ENCODE measurements at regions not wholly inside any gene's neighbourhood (a gene's known extent, or its start where the extent isn't known, plus 50 kb on each side); places are given as distances from the start of the nearest gene placed in this dataset.
"Not testable (repeated sequence)": the region's sequence is repeated elsewhere in the genome, so short reads cannot be mapped to it uniquely, and the experiment has no call there.

DNA sequence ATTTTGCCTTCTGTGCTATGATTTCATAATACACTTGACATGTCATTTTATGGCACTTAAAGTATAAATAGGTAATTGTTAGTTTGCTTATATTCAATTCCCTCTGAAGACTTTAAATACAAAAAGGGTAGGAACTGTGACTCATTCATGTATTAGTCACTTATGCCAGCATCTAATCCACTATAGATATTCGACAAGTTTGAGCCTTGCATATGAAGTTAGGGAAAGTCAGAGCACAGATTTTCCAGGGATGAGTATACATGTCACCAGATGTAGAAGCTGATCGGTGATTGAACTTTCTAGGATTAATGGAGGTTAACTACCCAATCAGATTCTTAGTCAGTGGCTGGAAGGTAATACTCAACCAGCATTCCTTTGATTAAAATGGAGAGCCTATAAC is 1321.5 kb downstream of the XPNPEP1 start:
- no peak overlapping the region for H3K4me3 Mint-ChIP-seq
- DNase-seq: no peak
- H3K4me1 Mint-ChIP-seq: no peaks in the 10 kb centered on the region
- CTCF ChIA-PET: no interaction called here
- no peak overlapping the region for H3K27ac Mint-ChIP-seq
- no peaks in the 10 kb centered on the region for H3K36me3 Mint-ChIP-seq
- no peaks in the 10 kb centered on the region for H3K27me3 Mint-ChIP-seq
- peaks cover 1% of the 10 kb centered on the region for H3K9me3 Mint-ChIP-seq

DNA sequence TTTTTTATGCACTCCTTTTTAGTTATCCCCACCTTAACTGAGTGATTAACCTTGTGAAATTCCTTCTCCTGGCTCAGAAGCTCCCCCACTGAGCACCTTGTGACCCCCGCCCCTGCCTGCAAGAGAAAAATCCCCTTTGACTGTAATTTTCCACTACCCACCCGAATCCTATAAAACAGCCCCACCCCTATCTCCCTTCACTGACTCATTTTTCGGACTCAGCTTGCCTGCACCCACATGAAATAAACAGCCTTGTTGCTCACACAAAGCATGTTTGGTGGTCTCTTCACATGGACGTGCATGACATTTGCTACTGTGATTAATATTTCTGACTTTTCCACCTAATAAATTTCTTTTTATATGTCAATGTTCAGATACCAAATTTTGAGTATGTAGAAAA is 1322.8 kb downstream of the XPNPEP1 start:
- not testable (repeated sequence) for H3K36me3 Mint-ChIP-seq

DNA sequence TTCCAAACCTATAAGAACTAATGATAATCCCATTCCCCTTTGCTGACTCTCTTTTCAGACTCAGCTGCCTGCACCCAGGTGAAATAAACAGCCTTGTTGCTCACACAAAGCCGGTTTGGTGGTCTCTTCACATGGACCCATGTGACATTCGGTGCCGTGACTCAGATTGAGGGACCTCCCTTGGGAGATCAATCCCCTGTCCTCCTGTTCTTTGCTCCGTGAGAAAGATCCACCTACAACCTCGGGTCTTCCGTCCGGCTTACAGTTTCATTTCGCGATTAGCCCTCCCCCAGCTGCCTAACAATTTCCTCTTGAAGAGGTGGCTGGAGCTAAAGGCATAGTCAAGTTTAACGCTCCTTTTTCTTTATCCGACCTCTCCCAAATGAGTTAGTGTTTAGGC is 1324.0 kb downstream of the XPNPEP1 start:
- CTCF ChIA-PET: not testable (repeated sequence)

More for the DNA sequence above, 1322.8 kb downstream of the XPNPEP1 start:
- H3K27ac Mint-ChIP-seq, CTCF ChIA-PET, DNase-seq, H3K4me1 Mint-ChIP-seq, H3K4me3 Mint-ChIP-seq, H3K27me3 Mint-ChIP-seq, H3K9me3 Mint-ChIP-seq: not testable (repeated sequence)

DNA sequence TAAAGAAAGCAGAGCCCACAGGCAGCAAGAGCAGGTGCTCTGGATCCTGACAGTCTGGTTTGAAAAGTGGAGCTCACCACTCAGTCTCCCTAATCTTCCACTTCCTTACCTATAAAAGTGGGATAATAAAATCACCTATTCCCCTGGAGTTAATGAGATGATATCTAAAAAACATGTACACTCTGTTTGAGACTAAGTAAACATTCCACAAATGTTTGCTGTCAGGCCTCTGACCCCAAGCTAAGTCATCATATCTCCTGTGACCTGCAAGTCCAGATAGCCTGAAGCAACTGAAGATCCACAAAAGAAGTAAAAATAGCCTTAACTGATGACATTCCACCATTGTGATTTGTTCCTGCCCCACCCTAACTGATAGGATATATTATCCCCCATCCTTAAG is 1324.5 kb downstream of the XPNPEP1 start:
- Mint-ChIP-seq H3K27ac (no peak overlapping the region), H3K9me3 (peaks cover 1% of the 10 kb centered on the region)
- no peak for DNase-seq

More for the DNA sequence above, 1324.0 kb downstream of the XPNPEP1 start:
- not testable (repeated sequence) for H3K9me3 Mint-ChIP-seq, H3K27ac Mint-ChIP-seq, DNase-seq, H3K36me3 Mint-ChIP-seq, H3K4me3 Mint-ChIP-seq, H3K4me1 Mint-ChIP-seq, H3K27me3 Mint-ChIP-seq

DNA sequence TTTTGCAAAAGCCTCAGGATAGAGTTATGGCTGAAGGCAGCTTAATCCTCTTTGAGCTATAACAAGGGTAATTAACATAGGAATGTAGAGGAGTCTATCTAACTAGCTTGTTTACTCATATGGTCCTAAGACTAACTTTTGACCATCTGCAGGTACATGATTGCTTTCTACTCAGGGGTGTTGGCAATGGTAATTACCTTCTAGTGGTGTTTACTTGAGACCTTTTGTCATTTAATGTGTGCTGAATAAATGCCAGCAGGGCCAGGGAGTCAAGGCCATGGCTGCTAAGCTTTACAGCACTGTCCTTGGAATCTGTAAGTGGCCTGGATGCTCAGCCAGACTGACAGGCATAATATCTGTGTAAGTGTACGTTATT is 1325.0 kb downstream of the XPNPEP1 start:
- Mint-ChIP-seq H3K27ac (no peak overlapping the region), H3K4me1 (no peaks in the 10 kb centered on the region), H3K4me3 (no peak overlapping the region), H3K27me3 (no peaks in the 10 kb centered on the region), H3K36me3 (no peaks in the 10 kb centered on the region), H3K9me3 (peaks cover 1% of the 10 kb centered on the region)
- CTCF ChIA-PET: no interaction called here
- DNase-seq: no peak

More for the DNA sequence above, 1324.5 kb downstream of the XPNPEP1 start:
- no peaks in the 10 kb centered on the region for H3K36me3 Mint-ChIP-seq
- CTCF ChIA-PET: no interaction called here
- no peaks in the 10 kb centered on the region for H3K27me3 Mint-ChIP-seq
- no peaks in the 10 kb centered on the region for H3K4me1 Mint-ChIP-seq
- no peak overlapping the region for H3K4me3 Mint-ChIP-seq

DNA sequence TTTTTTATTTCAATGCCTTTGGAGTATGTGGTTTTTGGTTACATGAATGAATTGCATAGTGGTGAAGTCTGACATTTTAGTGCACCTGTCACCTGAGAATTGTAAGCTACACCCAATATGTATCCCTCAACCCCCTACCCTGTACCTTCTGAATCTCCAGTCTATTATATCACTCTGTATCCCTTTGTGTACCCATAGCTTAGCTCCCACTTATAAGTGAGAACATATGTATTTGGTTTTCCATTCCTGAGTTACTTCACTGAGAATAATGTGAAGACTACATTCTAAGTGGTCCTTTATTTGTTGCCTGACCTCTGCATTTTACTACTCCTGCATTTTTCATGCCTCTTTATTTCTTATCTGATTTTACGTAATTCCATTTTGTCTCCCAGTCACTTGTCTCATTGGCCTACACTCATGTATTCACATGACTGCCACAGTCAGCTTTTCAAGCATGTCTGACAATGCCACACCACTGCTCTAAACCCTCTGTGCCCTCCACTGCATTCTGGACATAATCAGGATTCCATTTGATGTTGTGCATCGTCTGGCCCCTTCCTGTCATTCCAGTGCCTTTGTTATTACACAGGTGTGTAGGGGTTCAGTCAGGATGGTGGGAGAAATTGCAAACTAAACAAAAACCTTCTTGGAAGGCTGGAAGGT is 1325.5 kb downstream of the XPNPEP1 start:
- Mint-ChIP-seq H3K9me3 (peaks cover 1% of the 10 kb centered on the region), H3K27me3 (no peaks in the 10 kb centered on the region), H3K27ac (no peak overlapping the region), H3K36me3 (no peaks in the 10 kb centered on the region), H3K4me3 (no peak overlapping the region), H3K4me1 (no peaks in the 10 kb centered on the region)
- no peak for DNase-seq
- CTCF ChIA-PET: interaction anchor here (0.6 kb wide), 1 partner anchor 312 kb away, joined by 3 read pairs; no protein-coding TSS in a partner anchor

DNA sequence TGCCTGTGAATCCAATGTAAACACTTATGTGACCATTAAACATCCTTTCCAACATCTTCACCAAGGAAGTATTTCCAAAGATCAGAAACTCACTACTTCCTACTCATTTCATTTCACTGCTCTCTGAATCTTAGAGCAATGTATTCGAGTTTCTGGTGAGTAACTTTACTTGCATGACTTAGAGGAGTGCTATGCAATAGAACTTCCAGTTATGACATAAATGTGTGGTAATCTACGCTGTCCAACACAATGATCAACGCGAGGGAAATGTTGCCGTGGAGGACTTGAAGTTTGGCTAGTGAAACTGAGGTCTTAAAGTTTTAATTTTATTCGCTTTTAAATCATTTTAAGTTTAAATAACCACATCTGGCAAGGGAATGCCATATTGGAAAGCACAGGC is 1326.3 kb downstream of the XPNPEP1 start:
- DNase-seq: no peak
- Mint-ChIP-seq H3K27ac (no peak overlapping the region), H3K36me3 (no peaks in the 10 kb centered on the region), H3K27me3 (no peaks in the 10 kb centered on the region), H3K9me3 (peaks cover 1% of the 10 kb centered on the region), H3K4me3 (no peak overlapping the region), H3K4me1 (no peaks in the 10 kb centered on the region)
- CTCF ChIA-PET: no interaction called here

DNA sequence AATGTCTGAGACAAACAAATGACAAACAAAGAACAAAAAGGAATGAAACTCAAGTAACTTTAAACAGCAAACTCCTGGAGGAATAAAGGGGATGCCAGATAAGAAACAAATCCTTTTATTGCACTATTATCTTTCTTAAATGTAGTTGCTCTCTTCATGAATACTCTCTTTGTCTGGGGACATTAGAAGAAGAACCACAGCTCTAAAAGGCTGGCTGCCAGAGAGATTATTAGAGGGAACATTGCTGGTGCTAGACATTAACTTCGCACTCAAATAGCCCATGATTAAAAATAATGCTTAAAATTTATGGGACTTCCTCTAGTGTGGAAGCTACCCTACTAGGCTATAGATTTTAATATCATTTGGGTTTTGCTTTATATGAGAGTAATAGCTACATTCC is 1330.4 kb downstream of the XPNPEP1 start:
- DNase-seq: no peak
- H3K9me3 Mint-ChIP-seq: no peaks in the 10 kb centered on the region
- H3K4me3 Mint-ChIP-seq: no peak overlapping the region
- H3K27me3 Mint-ChIP-seq: no peaks in the 10 kb centered on the region
- CTCF ChIA-PET: no interaction called here
- no peak overlapping the region for H3K27ac Mint-ChIP-seq
- no peaks in the 10 kb centered on the region for H3K36me3 Mint-ChIP-seq
- no peaks in the 10 kb centered on the region for H3K4me1 Mint-ChIP-seq

DNA sequence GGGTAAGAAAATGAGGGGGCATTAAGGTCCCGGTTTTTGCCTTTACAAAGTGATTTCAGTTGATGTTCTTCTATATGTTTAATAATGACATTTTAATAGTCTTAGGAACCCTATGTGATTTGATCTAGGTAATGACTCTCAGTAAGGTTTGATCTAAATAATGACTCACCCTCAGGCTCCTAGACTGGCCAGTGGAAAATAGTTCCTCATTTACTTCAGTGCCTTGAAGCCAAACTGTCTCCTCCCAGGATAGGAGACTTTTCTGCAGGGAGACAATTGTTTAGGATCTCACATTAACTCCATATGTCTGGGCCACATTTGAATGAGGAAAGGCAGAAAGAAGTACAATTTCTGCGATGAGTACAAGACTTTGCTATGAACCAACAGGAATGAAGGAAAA is 1331.9 kb downstream of the XPNPEP1 start:
- Mint-ChIP-seq H3K27me3 (no peaks in the 10 kb centered on the region), H3K4me3 (no peak overlapping the region), H3K4me1 (no peaks in the 10 kb centered on the region), H3K27ac (no peak overlapping the region), H3K36me3 (no peaks in the 10 kb centered on the region), H3K9me3 (no peaks in the 10 kb centered on the region)
- no peak for DNase-seq
- CTCF ChIA-PET: no interaction called here

DNA sequence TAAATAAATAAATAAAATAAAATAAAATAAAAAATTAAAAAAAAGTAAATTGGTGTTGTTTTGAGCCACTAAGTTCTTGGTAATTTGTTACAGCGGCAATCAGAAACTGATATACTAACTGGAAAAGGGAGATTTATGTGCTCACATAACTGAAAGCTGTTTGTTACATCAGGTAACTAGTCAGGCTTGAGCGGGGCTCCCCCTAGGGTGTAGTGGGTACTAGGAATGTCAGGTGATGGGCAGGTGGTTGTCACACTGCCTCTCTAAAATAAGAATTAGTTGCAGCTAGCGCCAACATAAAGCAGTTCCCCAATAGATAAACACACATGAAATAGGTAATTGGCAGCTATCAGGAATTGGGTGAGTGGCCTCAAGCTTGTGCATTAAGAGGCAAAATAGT is 1336.9 kb downstream of the XPNPEP1 start:
- H3K36me3 Mint-ChIP-seq: no peaks in the 10 kb centered on the region
- DNase-seq: no peak
- no peaks in the 10 kb centered on the region for H3K4me1 Mint-ChIP-seq
- no peaks in the 10 kb centered on the region for H3K27me3 Mint-ChIP-seq
- peaks cover 3% of the 10 kb centered on the region for H3K9me3 Mint-ChIP-seq
- no peak overlapping the region for H3K27ac Mint-ChIP-seq
- H3K4me3 Mint-ChIP-seq: no peak overlapping the region
- CTCF ChIA-PET: no interaction called here

DNA sequence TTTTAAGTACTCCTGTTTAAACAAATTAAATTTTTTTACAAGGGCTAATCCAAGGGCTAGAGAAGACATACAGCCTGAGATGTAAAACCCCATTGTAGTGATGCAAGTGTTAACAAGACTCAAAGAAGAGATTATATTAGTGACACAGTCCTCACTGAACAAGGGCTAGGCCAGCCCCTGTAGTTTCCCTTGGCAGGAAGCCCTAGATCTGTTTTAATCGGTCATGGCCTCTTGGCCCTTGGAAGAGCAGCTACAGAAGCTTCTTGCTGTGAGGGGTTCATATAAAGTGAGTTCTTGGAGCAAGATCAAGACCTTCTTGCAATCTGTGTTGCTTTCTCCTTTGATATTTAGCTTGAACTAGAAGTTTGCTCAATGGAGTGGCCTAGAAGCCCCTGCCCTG is 1339.4 kb downstream of the XPNPEP1 start:
- H3K27me3 Mint-ChIP-seq: no peaks in the 10 kb centered on the region

DNA sequence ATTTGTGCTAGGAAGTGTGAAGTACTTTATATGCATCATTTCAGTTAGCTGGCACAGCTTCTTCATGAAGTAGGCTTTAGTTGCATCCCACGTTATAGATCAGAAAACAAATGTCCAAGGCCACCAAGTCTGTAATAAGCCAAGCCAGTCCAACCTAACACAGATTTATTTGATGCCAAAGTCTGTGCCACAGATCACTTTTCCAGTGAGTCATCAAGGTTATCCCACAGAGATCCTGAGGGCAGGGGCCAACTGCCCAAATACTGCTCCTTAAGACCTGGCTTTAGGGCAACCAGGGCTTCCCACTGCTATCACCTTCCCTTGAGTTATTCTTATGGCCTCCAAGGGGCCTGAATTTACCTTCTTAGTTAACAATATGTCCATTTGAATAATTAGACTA is 1340.4 kb downstream of the XPNPEP1 start:
- no peaks in the 10 kb centered on the region for H3K4me1 Mint-ChIP-seq
- peaks cover 7% of the 10 kb centered on the region for H3K9me3 Mint-ChIP-seq
- H3K4me3 Mint-ChIP-seq: no peak overlapping the region
- no peak for DNase-seq
- CTCF ChIA-PET: no interaction called here
- no peaks in the 10 kb centered on the region for H3K36me3 Mint-ChIP-seq
- no peak overlapping the region for H3K27ac Mint-ChIP-seq
- H3K27me3 Mint-ChIP-seq: no peaks in the 10 kb centered on the region

More for the DNA sequence above, 1339.4 kb downstream of the XPNPEP1 start:
- Mint-ChIP-seq H3K36me3 (no peaks in the 10 kb centered on the region), H3K4me3 (no peak overlapping the region), H3K4me1 (no peaks in the 10 kb centered on the region), H3K9me3 (peaks cover 5% of the 10 kb centered on the region), H3K27ac (no peak overlapping the region)
- no peak for DNase-seq
- CTCF ChIA-PET: no interaction called here

DNA sequence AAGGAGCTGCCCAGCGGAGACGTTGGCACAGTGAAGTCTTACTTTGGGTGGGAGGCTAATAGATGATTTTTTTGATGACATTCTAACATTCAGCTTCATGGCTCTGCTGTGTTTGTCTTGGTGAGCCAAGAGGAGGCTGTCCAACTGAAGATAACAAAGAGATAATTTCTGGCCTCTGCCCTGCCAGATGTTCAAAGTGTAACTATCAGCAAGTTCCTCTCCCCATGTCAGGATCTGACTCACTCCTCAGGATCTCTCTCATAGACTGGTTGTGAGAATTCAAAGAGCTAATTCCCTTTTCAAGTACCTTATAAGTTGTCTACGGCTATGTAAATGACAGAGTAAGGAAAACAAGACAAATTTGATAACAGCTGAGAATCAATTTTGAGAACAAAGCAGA is 1340.9 kb downstream of the XPNPEP1 start:
- H3K36me3 Mint-ChIP-seq: no peaks in the 10 kb centered on the region
- CTCF ChIA-PET: no interaction called here
- no peak overlapping the region for H3K27ac Mint-ChIP-seq
- peaks cover 7% of the 10 kb centered on the region for H3K9me3 Mint-ChIP-seq
- H3K4me3 Mint-ChIP-seq: no peak overlapping the region
- no peaks in the 10 kb centered on the region for H3K27me3 Mint-ChIP-seq
- H3K4me1 Mint-ChIP-seq: no peaks in the 10 kb centered on the region
- no peak for DNase-seq

DNA sequence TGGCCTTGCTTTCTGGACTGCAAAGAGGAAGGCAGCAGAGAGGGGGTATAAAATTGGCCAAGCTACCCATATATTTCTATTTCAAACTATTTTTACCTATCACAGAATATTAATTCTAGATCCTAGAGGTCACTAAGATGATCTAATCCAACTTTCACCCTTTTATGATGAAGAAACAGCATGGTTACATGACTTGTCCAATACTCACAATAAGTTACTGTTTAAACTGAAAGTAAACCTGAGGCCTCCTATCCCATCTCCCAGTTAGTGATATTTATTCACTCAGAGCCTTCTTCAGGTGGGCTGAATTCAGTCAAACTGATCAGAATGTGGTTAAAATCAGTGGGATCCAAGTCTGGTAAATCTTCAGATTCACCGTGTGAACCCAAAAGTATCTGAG is 1345.1 kb downstream of the XPNPEP1 start:
- no peaks in the 10 kb centered on the region for H3K4me1 Mint-ChIP-seq
- peaks cover 6% of the 10 kb centered on the region for H3K9me3 Mint-ChIP-seq
- no peak for DNase-seq
- H3K27me3 Mint-ChIP-seq: no peaks in the 10 kb centered on the region
- CTCF ChIA-PET: no interaction called here
- H3K4me3 Mint-ChIP-seq: no peak overlapping the region
- H3K36me3 Mint-ChIP-seq: no peaks in the 10 kb centered on the region
- H3K27ac Mint-ChIP-seq: no peak overlapping the region

DNA sequence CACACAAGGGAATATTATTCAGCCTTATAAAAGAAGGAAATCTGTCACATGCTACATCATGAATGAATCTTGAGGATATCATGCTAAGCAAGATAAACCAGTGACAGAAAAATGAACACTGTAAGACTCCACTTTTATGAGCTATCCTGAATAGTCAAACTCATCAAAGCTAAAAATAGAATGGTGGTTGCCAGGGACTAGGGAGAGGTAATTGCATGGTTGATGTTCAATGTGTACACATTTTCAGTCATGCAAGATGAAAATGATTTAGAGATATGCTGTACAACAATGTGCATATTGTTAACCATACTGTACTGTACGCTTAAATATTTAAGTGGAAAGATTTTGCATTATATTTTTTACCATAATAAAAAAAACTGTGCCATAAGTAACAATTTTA is 1349.1 kb downstream of the XPNPEP1 start:
- H3K27me3 Mint-ChIP-seq: no peaks in the 10 kb centered on the region
- DNase-seq: no peak
- peaks cover 2% of the 10 kb centered on the region for H3K9me3 Mint-ChIP-seq
- H3K4me1 Mint-ChIP-seq: no peaks in the 10 kb centered on the region
- CTCF ChIA-PET: no interaction called here
- no peaks in the 10 kb centered on the region for H3K36me3 Mint-ChIP-seq
- H3K27ac Mint-ChIP-seq: no peak overlapping the region
- no peak overlapping the region for H3K4me3 Mint-ChIP-seq

DNA sequence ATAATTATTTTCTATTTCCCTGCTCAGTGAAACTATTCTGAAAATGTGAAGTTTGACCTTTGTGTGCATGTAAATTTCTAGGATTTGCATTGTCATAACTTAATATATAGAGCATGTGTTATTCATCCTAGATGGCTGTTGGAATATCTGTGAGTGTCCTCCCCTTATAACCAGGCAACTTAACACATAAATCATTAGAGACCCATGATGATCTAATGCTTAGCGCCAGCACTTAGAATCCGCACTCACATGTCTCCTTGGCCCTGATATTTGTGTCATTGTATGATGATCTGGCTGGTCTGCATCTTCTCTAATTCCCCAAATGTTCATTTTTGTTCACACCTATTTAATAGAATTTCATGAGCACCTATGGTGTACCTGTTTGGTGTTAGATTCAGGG is 1354.5 kb downstream of the XPNPEP1 start:
- CTCF ChIA-PET: no interaction called here
- Mint-ChIP-seq H3K27ac (no peak overlapping the region), H3K36me3 (no peaks in the 10 kb centered on the region), H3K4me1 (no peaks in the 10 kb centered on the region), H3K9me3 (peaks cover 10% of the 10 kb centered on the region), H3K4me3 (no peak overlapping the region), H3K27me3 (no peaks in the 10 kb centered on the region)
- no peak for DNase-seq
